ENCODE measurements at regions not wholly inside any gene's neighbourhood (a gene's known extent, or its start where the extent isn't known, plus 50 kb on each side); places are given as distances from the start of the nearest gene placed in this dataset.

GRCh38 chr3:186476044-186476468 lies 68.1 kb downstream of the CRYGS start:
- TF ChIP-seq, protein P1, sequence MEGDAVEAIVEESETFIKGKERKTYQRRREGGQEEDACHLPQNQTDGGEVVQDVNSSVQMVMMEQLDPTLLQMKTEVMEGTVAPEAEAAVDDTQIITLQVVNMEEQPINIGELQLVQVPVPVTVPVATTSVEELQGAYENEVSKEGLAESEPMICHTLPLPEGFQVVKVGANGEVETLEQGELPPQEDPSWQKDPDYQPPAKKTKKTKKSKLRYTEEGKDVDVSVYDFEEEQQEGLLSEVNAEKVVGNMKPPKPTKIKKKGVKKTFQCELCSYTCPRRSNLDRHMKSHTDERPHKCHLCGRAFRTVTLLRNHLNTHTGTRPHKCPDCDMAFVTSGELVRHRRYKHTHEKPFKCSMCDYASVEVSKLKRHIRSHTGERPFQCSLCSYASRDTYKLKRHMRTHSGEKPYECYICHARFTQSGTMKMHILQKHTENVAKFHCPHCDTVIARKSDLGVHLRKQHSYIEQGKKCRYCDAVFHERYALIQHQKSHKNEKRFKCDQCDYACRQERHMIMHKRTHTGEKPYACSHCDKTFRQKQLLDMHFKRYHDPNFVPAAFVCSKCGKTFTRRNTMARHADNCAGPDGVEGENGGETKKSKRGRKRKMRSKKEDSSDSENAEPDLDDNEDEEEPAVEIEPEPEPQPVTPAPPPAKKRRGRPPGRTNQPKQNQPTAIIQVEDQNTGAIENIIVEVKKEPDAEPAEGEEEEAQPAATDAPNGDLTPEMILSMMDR (IDR thresholded peaks at IDR 0.05): no peak
- TF ChIP-seq POLR2A (IDR thresholded peaks at IDR 0.05): no peak
